Nephron (organoid): ENCODE measurements at regions not wholly inside any gene's neighbourhood (a gene's known extent, or its start where the extent isn't known, plus 50 kb on each side); places are given as distances from the start of the nearest gene placed in this dataset.

Source experiments
- H3K27ac Mint-ChIP-seq, 3 experiments: 2 replicates each; pipeline ENCODE4 v1.8.0; 2020; ENCODE audit warnings: mixed read lengths in 3 of 3, mild to moderate bottlenecking in 2 of 3, moderate library complexity in 1 of 3
- H3K27me3 Mint-ChIP-seq: 2 replicates; pipeline ENCODE4 v1.8.0; 2021; ENCODE audit warnings: low read depth, mild to moderate bottlenecking, moderate library complexity, mixed read lengths
- H3K36me3 Mint-ChIP-seq: 2 replicates; pipeline ENCODE4 v1.8.0; 2020; ENCODE audit warnings: low read depth, mixed read lengths
- H3K4me1 Mint-ChIP-seq: 2 replicates; pipeline ENCODE4 v1.8.0; 2020; ENCODE audit warnings: mixed read lengths
- H3K4me3 Mint-ChIP-seq, 3 experiments: 2 replicates each; pipeline ENCODE4 v1.8.0; 2020; ENCODE audit warnings: mild to moderate bottlenecking in 3 of 3, mixed read lengths in 3 of 3, moderate library complexity in 2 of 3
- H3K9me3 Mint-ChIP-seq: 2 replicates; pipeline ENCODE4 v1.8.0; 2020; ENCODE audit warnings: mixed read lengths
- CTCF ChIP-seq, 3 experiments: fragments of 200-600 bp; sonication (generic); IDR thresholded peaks; one replicate each; pipeline ENCODE4 v1.5.0; 2021; ENCODE audit warnings: antibody characterized with exemption in 3 of 3; ENCODE audit not compliant: unreplicated experiment in 3 of 3

GRCh38 chr9:91486699-91487497, 63.3 kb upstream of the NFIL3 start:
- Mint-ChIP-seq H3K9me3 (no peaks in the 10 kb centered on the region), H3K4me1 (peaks cover 13% of the 10 kb centered on the region), H3K4me3 (no peak overlapping the region), H3K27ac (no peak overlapping the region), H3K27me3 (peaks cover 5% of the 10 kb centered on the region), H3K36me3 (no peaks in the 10 kb centered on the region)
- no peak for TF ChIP-seq CTCF (IDR thresholded peaks at IDR 0.05; ENCODE audit: unreplicated experiment in 3 of 3)

DNA sequence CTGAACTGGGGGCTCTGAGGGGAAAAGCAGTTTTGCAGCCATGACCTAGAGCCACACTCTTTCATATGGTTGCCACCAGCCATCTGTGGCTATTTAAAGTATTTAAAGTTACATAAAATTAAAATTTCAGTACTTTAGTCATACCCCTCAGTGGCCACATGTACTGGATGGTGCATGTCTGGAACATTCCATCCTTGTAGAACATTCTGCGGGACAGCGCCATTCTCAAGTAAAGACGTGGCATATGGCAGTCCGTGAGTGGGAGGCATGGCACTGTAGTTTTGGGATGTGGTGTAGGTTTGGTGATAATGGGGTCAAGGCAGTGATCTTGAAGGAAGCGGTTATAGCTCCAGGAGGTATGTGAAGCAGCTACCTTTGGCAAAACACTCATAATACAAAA, 61.4 kb upstream of the NFIL3 start:
- H3K36me3 Mint-ChIP-seq = no peaks in the 10 kb centered on the region

DNA sequence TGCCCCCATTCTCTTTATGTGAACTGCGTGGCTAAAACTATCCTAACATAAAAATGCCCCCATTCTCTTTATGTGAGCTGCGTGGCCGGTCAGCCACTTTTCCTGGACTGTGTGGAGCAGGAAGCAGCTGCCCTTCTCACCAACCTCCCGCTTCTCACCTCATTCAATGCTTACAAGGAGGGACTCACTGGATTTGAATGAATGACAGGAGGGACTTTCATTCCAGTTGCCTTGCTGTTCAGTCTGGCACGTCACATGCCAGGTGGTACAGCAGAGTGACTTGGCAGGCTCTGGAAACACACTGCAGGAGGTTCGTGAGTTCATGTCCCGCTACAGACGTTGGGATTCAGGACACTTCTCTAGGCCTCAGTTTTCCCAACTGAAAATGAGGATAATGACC, 60.2 kb upstream of the NFIL3 start:
- Mint-ChIP-seq H3K4me3 (no peak overlapping the region), H3K36me3 (no peaks in the 10 kb centered on the region), H3K4me1 (peaks cover 1% of the 10 kb centered on the region), H3K27me3 (peaks cover 5% of the 10 kb centered on the region), H3K9me3 (no peaks in the 10 kb centered on the region), H3K27ac (no peak overlapping the region)
- no peak for TF ChIP-seq CTCF (IDR thresholded peaks at IDR 0.05; ENCODE audit: unreplicated experiment in 3 of 3)

More for the DNA sequence above, 61.4 kb upstream of the NFIL3 start:
- Mint-ChIP-seq H3K27ac (no peak overlapping the region), H3K4me3 (no peak overlapping the region), H3K27me3 (peaks cover 5% of the 10 kb centered on the region), H3K4me1 (peaks cover 13% of the 10 kb centered on the region), H3K9me3 (no peaks in the 10 kb centered on the region)
- no peak for TF ChIP-seq CTCF (IDR thresholded peaks at IDR 0.05; ENCODE audit: unreplicated experiment in 3 of 3)

GRCh38 chr9:91483189-91483691, 59.6 kb upstream of the NFIL3 start:
- no peak overlapping the region for H3K27ac Mint-ChIP-seq
- H3K36me3 Mint-ChIP-seq = no peaks in the 10 kb centered on the region
- no peak for TF ChIP-seq CTCF (IDR thresholded peaks at IDR 0.05; ENCODE audit: unreplicated experiment in 3 of 3)
- no peaks in the 10 kb centered on the region for H3K4me1 Mint-ChIP-seq
- H3K4me3 Mint-ChIP-seq = no peak overlapping the region
- H3K27me3 Mint-ChIP-seq = peaks cover 7% of the 10 kb centered on the region
- H3K9me3 Mint-ChIP-seq = no peaks in the 10 kb centered on the region

- no peak overlapping the region for H3K27ac Mint-ChIP-seq
- H3K4me1 Mint-ChIP-seq = no peaks in the 10 kb centered on the region
- no peaks in the 10 kb centered on the region for H3K9me3 Mint-ChIP-seq
- no peak for TF ChIP-seq CTCF (IDR thresholded peaks at IDR 0.05; ENCODE audit: unreplicated experiment in 3 of 3)
- peaks cover 10% of the 10 kb centered on the region for H3K27me3 Mint-ChIP-seq
- no peaks in the 10 kb centered on the region for H3K36me3 Mint-ChIP-seq
- H3K4me3 Mint-ChIP-seq = no peak overlapping the region
Observed at GRCh38 chr9:91481972-91482371, 58.3 kb upstream of the NFIL3 start.

GRCh38 chr9:91477106-91477505, 53.5 kb upstream of the NFIL3 start:
- TF ChIP-seq CTCF (IDR thresholded peaks at IDR 0.05; ENCODE audit: unreplicated experiment in 3 of 3) = no peak
- Mint-ChIP-seq H3K27ac (no peak overlapping the region), H3K9me3 (peaks cover 21% of the 10 kb centered on the region), H3K36me3 (no peaks in the 10 kb centered on the region), H3K4me3 (no peak overlapping the region), H3K4me1 (no peaks in the 10 kb centered on the region), H3K27me3 (peaks cover 5% of the 10 kb centered on the region)
